ENCODE measurements at regions not wholly inside any gene's neighbourhood (a gene's known extent, or its start where the extent isn't known, plus 50 kb on each side); places are given as distances from the start of the nearest gene placed in this dataset.

DNA sequence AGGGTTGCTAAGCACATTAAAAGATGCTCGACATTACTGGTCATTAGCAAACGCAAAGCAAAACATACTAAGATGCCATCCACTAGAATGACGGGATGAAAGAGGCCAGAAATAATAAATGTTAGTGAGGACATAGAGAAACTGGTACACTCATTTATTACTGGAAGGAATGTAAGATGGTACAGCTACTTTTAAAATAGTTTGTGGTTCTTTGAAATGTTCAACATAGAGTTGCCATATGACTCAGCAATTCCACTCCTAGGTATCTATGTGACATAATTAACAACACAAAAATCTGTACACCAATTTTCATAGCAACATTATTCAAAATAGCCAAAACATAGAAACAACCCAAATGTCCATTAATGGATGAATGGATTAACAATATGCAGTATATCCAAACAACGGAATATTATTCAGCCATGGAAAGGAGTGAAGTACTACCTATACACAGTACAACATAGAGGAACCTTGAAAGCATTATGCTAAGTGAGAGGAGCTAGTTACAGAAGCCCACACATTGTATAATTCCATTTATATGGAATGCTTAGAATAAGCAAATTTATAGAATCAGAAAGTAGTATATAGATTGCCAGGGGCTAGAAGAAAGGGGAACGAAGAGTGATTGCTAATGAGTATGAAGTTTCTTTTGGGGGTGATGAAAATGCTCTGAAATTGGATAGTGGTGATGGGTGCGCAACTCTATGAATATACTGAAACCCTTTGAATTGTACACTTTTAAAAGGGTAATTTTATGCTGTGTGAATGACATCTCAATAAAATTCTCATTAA, 61.9 kb upstream of the IL1R1 start:
- no peak for TF ChIP-seq POLR2A (IDR thresholded peaks at IDR 0.05)
- TF ChIP-seq, protein P1, sequence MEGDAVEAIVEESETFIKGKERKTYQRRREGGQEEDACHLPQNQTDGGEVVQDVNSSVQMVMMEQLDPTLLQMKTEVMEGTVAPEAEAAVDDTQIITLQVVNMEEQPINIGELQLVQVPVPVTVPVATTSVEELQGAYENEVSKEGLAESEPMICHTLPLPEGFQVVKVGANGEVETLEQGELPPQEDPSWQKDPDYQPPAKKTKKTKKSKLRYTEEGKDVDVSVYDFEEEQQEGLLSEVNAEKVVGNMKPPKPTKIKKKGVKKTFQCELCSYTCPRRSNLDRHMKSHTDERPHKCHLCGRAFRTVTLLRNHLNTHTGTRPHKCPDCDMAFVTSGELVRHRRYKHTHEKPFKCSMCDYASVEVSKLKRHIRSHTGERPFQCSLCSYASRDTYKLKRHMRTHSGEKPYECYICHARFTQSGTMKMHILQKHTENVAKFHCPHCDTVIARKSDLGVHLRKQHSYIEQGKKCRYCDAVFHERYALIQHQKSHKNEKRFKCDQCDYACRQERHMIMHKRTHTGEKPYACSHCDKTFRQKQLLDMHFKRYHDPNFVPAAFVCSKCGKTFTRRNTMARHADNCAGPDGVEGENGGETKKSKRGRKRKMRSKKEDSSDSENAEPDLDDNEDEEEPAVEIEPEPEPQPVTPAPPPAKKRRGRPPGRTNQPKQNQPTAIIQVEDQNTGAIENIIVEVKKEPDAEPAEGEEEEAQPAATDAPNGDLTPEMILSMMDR (IDR thresholded peaks at IDR 0.05), result no peak
- TF ChIP-seq POLR2AphosphoS5 (IDR thresholded peaks at IDR 0.05), result no peak
